Suppressor macrophage treated with lipopolysaccharide for 1 hour (primary cell): ENCODE measurements at regions not wholly inside any gene's neighbourhood (a gene's known extent, or its start where the extent isn't known, plus 50 kb on each side); places are given as distances from the start of the nearest gene placed in this dataset.
"Not testable (repeated sequence)": the region's sequence is repeated elsewhere in the genome, so short reads cannot be mapped to it uniquely, and the experiment has no call there.

ENCODE experiments used
- DNase-seq, 3 donors: peaks; one replicate each; pipeline ENCODE4 v3.0.0-alpha.2; 2020 to 2022

- peak in 2 of 3 donors; percentile 1 to 35 for DNase-seq
Observed at GRCh38 chr4:72767618-72768302, 198.7 kb upstream of the ADAMTS3 start.

- DNase-seq = not testable (repeated sequence)
Observed at GRCh38 chr4:72765788-72766187, 196.8 kb upstream of the ADAMTS3 start.

GRCh38 chr4:72761368-72762038 is 192.5 kb upstream of the ADAMTS3 start:
- DNase-seq = no peak

- DNase-seq = not testable (repeated sequence)
Observed at GRCh38 chr4:72753414-72753813, 184.4 kb upstream of the ADAMTS3 start.

- no peak for DNase-seq
Observed at GRCh38 chr4:72744103-72744725, 175.2 kb upstream of the ADAMTS3 start.

GRCh38 chr4:72743078-72743477 is 174.1 kb upstream of the ADAMTS3 start:
- peak in 1 of 3 donors; percentile 1 for DNase-seq

- no peak for DNase-seq
Observed at GRCh38 chr4:72715299-72715698, 146.3 kb upstream of the ADAMTS3 start.

GRCh38 chr4:72714482-72715279 is 145.7 kb upstream of the ADAMTS3 start:
- no peak for DNase-seq

GRCh38 chr4:72712997-72713396 is 144.0 kb upstream of the ADAMTS3 start:
- DNase-seq = no peak

GRCh38 chr4:72709475-72709874 is 140.5 kb upstream of the ADAMTS3 start:
- no peak for DNase-seq

- DNase-seq = no peak
Observed at GRCh38 chr4:72706684-72707083, 137.7 kb upstream of the ADAMTS3 start.

GRCh38 chr4:72704925-72705640 is 136.1 kb upstream of the ADAMTS3 start:
- DNase-seq = not testable (repeated sequence)

- DNase-seq = no peak
Observed at GRCh38 chr4:72702948-72703347, 133.9 kb upstream of the ADAMTS3 start.

GRCh38 chr4:72701987-72702819 is 133.2 kb upstream of the ADAMTS3 start:
- peak; percentile 53 to 61 (median 57) for DNase-seq

GRCh38 chr4:72690771-72691170 is 121.8 kb upstream of the ADAMTS3 start:
- DNase-seq = no peak

GRCh38 chr4:72689923-72690322 is 120.9 kb upstream of the ADAMTS3 start:
- DNase-seq = no peak

GRCh38 chr4:72686390-72686789 is 117.4 kb upstream of the ADAMTS3 start:
- not testable (repeated sequence) for DNase-seq

GRCh38 chr4:72679666-72680065 is 110.6 kb upstream of the ADAMTS3 start:
- no peak for DNase-seq

- DNase-seq = no peak
Observed at GRCh38 chr4:72677886-72678285, 108.9 kb upstream of the ADAMTS3 start.

GRCh38 chr4:72677265-72677664 is 108.2 kb upstream of the ADAMTS3 start:
- DNase-seq = no peak

GRCh38 chr4:72671980-72672379 is 103.0 kb upstream of the ADAMTS3 start:
- no peak for DNase-seq

GRCh38 chr4:72670521-72670920 is 101.5 kb upstream of the ADAMTS3 start:
- DNase-seq = no peak
